PFSK-1 (cell line): ENCODE measurements at regions not wholly inside any gene's neighbourhood (a gene's known extent, or its start where the extent isn't known, plus 50 kb on each side); places are given as distances from the start of the nearest gene placed in this dataset.

Experiments used
- FOXP2 ChIP-seq: optimal IDR thresholded peaks from 2 replicates; pipeline ENCODE3; 2011; ENCODE audit warnings: borderline replicate concordance, control low read depth, inconsistent platforms; ENCODE audit not compliant: insufficient read depth; ENCODE audit errors: extremely low read length, extremely low read depth
- POLR2AphosphoS5 ChIP-seq: IDR thresholded peaks from 2 replicates; pipeline ENCODE4 v1.6.1; 2012; ENCODE audit warnings: low read depth, mild to moderate bottlenecking, control low read depth, low read length, moderate library complexity
- SIN3A ChIP-seq: IDR thresholded peaks from 2 replicates; pipeline ENCODE4 v1.6.1; 2012; ENCODE audit warnings: mild to moderate bottlenecking, low read length, moderate library complexity, borderline replicate concordance; ENCODE audit not compliant: insufficient read depth
- TAF1 ChIP-seq: IDR thresholded peaks from 2 replicates; pipeline ENCODE4 v1.6.1; 2012; ENCODE audit warnings: low read length, control low read depth, borderline replicate concordance; ENCODE audit not compliant: insufficient read depth
- TF ChIP-seq, protein P1 (sequence below), 2 experiments: IDR thresholded peaks; 2 replicates each; pipeline versions ENCODE4 v1.6.1 to v1.8.0; 2011 to 2012; ENCODE audit warnings: low read depth in 2 of 2, low read length in 2 of 2, control low read depth in 1 of 2, inconsistent platforms in 1 of 2, mild to moderate bottlenecking in 1 of 2, moderate library complexity in 1 of 2; ENCODE audit not compliant: insufficient read depth in 1 of 2

DNA sequence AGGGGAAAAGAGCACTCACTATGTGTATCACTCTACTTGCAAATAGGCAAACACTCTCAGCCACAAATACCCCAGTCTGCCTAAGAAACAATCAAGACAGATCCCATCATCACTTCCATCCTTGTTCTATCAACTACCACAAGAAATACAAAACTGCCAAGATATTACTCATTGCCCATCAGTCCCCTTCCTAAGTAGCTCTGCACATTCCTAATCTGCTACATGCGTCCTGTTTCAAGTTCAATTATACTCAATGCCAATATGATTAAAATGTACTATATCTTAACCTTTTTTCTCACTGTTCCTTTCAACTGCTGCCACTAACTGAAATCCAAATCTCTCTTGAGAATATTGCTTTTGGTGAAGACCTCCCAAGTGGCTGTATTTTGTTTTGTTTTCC lies 1688.4 kb downstream of the PLA2G4A start:
- TF ChIP-seq, protein P1, sequence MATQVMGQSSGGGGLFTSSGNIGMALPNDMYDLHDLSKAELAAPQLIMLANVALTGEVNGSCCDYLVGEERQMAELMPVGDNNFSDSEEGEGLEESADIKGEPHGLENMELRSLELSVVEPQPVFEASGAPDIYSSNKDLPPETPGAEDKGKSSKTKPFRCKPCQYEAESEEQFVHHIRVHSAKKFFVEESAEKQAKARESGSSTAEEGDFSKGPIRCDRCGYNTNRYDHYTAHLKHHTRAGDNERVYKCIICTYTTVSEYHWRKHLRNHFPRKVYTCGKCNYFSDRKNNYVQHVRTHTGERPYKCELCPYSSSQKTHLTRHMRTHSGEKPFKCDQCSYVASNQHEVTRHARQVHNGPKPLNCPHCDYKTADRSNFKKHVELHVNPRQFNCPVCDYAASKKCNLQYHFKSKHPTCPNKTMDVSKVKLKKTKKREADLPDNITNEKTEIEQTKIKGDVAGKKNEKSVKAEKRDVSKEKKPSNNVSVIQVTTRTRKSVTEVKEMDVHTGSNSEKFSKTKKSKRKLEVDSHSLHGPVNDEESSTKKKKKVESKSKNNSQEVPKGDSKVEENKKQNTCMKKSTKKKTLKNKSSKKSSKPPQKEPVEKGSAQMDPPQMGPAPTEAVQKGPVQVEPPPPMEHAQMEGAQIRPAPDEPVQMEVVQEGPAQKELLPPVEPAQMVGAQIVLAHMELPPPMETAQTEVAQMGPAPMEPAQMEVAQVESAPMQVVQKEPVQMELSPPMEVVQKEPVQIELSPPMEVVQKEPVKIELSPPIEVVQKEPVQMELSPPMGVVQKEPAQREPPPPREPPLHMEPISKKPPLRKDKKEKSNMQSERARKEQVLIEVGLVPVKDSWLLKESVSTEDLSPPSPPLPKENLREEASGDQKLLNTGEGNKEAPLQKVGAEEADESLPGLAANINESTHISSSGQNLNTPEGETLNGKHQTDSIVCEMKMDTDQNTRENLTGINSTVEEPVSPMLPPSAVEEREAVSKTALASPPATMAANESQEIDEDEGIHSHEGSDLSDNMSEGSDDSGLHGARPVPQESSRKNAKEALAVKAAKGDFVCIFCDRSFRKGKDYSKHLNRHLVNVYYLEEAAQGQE (IDR thresholded peaks at IDR 0.05; ENCODE audit: insufficient read depth in 1 of 2, low read depth in 2 of 2, low read length in 2 of 2) = no peak
- TF ChIP-seq POLR2AphosphoS5 (no peak), SIN3A (no peak), TAF1 (no peak), FOXP2 (no peak)

DNA sequence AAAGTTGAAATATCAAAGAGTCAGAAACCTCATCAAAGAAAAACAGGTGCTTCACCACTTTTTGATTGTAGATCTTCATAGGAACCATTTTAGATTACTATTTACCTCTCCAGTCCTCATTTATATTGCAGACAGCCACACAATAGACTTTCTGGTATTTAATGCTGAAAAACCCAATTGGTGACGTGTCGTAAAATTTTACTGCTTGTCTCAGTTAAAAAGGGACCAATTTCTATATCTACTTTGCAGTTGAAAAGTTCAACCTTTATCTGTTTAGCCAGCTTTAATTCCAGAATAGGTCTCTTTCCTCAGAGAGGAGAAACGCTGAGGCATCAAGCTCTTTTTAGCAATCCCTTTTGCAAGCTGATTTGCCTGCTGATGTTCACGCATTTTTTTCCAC lies 1722.4 kb downstream of the PLA2G4A start:
- TF ChIP-seq SIN3A (no peak), POLR2AphosphoS5 (no peak), FOXP2 (no peak)

DNA sequence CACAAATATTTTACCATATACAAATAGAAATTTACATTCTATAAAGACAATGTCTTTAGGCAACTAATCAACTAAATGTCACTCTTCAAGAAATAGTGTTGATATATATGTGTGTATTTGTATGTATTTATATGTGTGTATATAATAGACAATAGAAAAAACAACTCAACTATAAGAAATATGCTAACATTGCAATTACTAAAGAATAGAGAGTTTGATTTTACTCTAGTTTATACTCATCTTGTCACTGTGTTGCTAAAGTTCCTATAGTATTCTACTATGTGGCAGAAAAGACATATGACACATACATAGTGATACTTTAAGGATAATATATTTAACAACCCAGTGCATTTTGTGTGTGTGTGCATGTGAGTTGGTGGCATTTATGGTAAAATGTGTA lies 1728.3 kb downstream of the PLA2G4A start:
- no peak for TF ChIP-seq SIN3A
- TF ChIP-seq, protein P1 (IDR thresholded peaks at IDR 0.05; ENCODE audit: insufficient read depth in 1 of 2, low read depth in 2 of 2, low read length in 2 of 2) = no peak
- TF ChIP-seq TAF1 = no peak
- no peak for TF ChIP-seq FOXP2
- TF ChIP-seq POLR2AphosphoS5 = no peak

DNA sequence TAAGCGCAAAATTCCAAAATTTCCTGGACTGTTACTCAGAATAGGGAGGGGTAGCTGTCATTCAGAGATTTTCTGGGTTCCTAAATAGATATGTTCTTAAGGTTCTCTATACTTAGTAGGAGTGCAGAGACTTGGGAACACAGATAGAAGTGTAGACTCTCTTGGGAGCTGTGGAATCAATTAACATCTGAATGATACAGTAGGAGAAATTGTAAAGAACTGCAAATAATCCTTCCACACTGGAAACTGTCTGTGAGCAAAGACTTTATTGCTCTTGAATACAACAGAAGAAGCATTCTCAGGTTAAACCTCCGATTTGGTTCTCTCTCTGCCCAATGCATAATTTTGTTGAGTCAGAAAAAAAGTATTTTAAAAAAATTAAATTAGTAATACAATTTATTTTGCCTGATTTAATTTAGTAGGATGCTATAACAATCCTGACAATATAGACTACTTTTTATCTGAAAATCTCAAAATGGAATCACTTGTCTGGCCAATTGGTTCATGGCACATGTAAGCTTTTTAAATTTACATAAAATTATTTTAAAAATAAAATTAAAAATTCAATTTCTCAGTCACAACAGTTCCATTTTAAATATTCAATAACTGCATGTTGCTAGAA lies 1754.3 kb downstream of the PLA2G4A start:
- TF ChIP-seq POLR2AphosphoS5 (no peak), FOXP2 (no peak), SIN3A (no peak), TAF1 (no peak)
- TF ChIP-seq, protein P1 (IDR thresholded peaks at IDR 0.05; ENCODE audit: insufficient read depth in 1 of 2, low read depth in 2 of 2, low read length in 2 of 2) = no peak

DNA sequence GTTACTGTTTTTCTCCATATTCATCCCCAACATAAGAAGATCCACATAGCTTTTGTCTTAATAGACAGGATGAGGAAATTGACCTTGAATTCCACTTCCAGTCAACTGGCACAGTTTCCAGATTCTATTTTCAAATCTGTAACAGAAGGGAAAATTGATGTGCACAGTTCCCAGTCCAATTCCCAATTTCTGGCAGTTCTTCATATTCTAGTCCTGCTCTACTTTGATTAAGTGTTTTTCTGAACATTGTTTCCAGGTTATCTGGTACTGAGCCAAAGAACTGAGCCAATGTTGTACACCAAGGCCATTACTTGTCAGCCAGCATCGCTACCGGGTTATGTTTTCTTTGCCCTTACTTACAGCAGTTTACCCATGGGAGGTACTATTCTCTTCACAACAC lies 1755.4 kb downstream of the PLA2G4A start:
- TF ChIP-seq FOXP2 (no peak), SIN3A (no peak), POLR2AphosphoS5 (no peak), TAF1 (no peak)
- TF ChIP-seq, protein P1 (IDR thresholded peaks at IDR 0.05; ENCODE audit: insufficient read depth in 1 of 2, low read depth in 2 of 2, low read length in 2 of 2) = no peak
